Retinal pigment epithelial cell (primary cell): ENCODE measurements at regions not wholly inside any gene's neighbourhood (a gene's known extent, or its start where the extent isn't known, plus 50 kb on each side); places are given as distances from the start of the nearest gene placed in this dataset.

Source experiments
- DNase-seq: peaks from one replicate; pipeline ENCODE4 v3.0.0-alpha.2; 2010; ENCODE audit warnings: low read depth
- H3K4me3 ChIP-seq: 2 replicates; pipeline ENCODE4 v1.5.1; 2011; ENCODE audit warnings: mild to moderate bottlenecking, low read length, control low read depth, moderate library complexity
- TF ChIP-seq, protein P1 (sequence below): conservative IDR thresholded peaks from 2 replicates; pipeline ENCODE4 v1.5.1; 2011; ENCODE audit warnings: low read depth, low read length, control low read depth, inconsistent platforms

DNA sequence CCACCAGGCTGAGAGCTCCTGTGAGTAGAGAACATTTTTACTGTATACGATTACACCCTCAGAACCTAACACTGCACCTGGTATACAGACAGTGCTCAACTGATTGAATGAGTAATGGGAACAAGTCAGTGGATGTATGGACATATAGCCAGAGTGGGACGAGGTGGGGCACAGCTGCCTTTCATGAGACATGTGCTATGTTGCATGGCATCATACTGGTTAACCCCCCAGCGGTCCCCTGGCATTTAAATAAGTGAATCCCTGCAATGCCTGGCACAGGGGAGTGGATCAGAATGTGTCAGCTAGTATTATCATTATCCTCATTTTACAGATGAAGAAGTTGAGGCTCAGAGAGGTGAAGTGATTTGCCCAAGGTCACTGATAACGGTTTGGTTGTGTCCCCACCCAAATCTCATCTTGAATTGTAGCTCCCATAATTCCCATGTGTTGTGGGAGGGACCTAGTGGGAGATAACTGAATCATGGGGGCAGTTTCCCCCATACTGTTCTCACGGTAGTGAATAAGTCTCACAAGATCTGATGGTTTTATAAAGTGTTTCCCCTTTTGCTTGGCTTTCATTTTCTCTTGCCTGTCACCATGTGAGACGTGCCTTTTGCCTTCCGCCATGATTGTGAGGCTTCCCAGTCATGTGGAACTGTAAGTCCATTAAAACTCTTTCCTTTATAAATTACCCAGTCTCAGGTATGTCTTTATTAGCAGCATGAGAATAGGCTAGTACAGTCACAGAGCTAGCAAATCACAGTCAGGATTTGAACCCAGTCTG lies 56.0 kb upstream of the ATP2B2 start:
- TF ChIP-seq, protein P1, sequence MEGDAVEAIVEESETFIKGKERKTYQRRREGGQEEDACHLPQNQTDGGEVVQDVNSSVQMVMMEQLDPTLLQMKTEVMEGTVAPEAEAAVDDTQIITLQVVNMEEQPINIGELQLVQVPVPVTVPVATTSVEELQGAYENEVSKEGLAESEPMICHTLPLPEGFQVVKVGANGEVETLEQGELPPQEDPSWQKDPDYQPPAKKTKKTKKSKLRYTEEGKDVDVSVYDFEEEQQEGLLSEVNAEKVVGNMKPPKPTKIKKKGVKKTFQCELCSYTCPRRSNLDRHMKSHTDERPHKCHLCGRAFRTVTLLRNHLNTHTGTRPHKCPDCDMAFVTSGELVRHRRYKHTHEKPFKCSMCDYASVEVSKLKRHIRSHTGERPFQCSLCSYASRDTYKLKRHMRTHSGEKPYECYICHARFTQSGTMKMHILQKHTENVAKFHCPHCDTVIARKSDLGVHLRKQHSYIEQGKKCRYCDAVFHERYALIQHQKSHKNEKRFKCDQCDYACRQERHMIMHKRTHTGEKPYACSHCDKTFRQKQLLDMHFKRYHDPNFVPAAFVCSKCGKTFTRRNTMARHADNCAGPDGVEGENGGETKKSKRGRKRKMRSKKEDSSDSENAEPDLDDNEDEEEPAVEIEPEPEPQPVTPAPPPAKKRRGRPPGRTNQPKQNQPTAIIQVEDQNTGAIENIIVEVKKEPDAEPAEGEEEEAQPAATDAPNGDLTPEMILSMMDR = peak; percentile 18
- DNase-seq = no peak

DNA sequence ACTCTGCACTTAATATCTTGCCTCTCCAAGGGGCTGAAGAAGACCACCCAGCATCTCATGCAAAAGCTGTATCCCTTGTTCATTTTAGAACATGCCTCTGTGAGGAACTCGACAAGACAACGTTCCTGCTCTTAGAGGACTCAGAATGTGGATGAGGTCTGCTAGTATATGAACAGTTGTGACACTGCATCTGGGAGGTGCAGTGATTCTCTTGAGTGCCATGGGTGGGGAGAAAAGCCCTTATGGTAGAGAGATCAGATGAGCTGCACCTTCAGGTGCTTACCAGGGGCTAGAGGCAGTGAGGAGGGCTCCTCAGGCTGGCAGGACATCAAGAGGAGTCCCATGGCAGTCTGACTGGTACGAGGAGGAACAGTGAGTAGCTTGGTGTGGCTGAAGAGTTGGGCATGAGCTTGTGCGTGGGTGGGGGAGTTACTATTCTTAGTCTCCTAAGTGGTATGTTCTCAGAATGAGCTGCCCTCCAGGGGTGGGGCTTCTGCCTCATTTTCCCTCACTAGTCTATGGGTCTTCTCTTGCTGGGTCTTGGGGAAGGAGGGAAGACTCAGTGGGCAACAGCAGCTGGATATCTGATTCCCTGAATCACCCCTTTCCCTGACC lies 56.7 kb upstream of the ATP2B2 start:
- no peak overlapping the region for H3K4me3 ChIP-seq
- TF ChIP-seq, protein P1 = no peak
- no peak for DNase-seq

More for the DNA sequence above, 56.0 kb upstream of the ATP2B2 start:
- H3K4me3 ChIP-seq = no peak overlapping the region

- no peak overlapping the region for H3K4me3 ChIP-seq
- no peak for DNase-seq
- TF ChIP-seq, protein P1 = no peak
Observed at GRCh38 chr3:10563396-10563795, 58.0 kb upstream of the ATP2B2 start.

- no peak for DNase-seq
- TF ChIP-seq, protein P1 = no peak
- no peak overlapping the region for H3K4me3 ChIP-seq
Observed at GRCh38 chr3:10565814-10566213, 60.4 kb upstream of the ATP2B2 start.

GRCh38 chr3:10566451-10566850 lies 61.1 kb upstream of the ATP2B2 start:
- TF ChIP-seq, protein P1 = no peak
- H3K4me3 ChIP-seq = no peak overlapping the region
- DNase-seq = no peak

DNA sequence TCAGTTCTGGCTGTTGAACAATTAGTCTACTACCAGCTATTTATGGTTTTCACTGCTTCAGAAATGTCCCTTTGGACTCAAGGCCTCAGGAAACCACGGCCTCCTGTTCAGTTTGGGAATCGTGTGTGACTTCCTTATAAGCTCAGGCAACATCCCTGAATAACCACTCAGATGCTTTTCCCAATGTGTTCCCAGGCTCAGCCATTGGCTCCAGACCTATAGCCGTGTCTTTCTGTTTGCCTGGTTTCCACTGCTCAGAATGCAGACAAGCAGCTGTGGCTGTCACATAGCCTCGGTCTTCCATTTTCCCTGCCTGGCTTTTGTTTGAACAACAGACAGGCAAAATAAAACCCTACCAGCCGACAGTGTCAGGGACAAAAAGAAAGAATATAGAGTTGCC lies 63.2 kb upstream of the ATP2B2 start:
- no peak overlapping the region for H3K4me3 ChIP-seq
- TF ChIP-seq, protein P1 = no peak
- DNase-seq = no peak
